Epithelial cell of esophagus (primary cell): ENCODE measurements at regions not wholly inside any gene's neighbourhood (a gene's known extent, or its start where the extent isn't known, plus 50 kb on each side); places are given as distances from the start of the nearest gene placed in this dataset.

ENCODE experiments used
- DNase-seq: peaks from one replicate; pipeline ENCODE4 v3.0.0; 2010; ENCODE audit warnings: low read depth
- H3K4me3 ChIP-seq: 2 replicates; pipeline ENCODE4 v1.5.1; 2011; ENCODE audit warnings: mild to moderate bottlenecking, low read length, control low read depth
- TF ChIP-seq, protein P1 (sequence below): IDR thresholded peaks from 2 replicates; pipeline ENCODE4 v1.5.1; 2011; ENCODE audit warnings: low read depth, mild to moderate bottlenecking, low read length, control low read depth, inconsistent platforms; ENCODE audit not compliant: insufficient read depth; ENCODE audit errors: missing control alignments

DNA sequence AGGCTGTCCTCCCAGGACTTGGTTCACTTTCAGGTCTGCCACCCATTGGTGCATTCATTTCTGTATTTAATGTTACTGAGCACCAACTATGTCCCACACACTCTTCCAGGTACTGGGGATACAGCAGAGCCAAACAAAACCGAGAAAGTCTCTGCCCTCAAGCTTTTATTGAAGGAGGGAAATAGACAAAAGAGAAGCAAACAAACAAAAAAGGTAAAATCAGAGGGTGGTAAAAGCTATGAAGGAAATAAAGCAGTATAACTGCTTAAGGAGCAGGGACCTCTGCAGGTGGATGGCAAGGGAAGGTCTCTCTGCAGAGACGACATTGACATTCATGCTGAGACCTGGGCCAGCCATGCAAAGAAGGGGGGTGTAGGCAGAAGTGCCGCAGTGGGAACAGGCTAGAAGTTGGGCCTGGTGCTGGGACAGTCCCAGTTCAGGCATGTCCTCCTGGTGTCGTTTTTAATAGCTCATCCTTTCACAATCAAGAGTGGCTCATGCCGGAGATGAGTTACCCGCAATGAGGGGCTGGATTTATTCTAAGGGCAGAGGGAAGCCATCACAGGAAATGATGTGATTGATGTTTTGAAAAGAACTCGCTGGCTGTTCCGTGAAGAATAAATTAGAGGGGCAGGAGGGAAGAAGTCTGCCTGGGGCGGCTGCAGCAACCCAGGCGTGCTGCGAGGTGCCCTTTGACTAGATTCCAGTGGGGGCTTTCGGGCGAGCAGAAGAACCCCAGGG is 72.8 kb downstream of the IRF2BPL start:
- peak; percentile 84 for DNase-seq
- TF ChIP-seq, protein P1, sequence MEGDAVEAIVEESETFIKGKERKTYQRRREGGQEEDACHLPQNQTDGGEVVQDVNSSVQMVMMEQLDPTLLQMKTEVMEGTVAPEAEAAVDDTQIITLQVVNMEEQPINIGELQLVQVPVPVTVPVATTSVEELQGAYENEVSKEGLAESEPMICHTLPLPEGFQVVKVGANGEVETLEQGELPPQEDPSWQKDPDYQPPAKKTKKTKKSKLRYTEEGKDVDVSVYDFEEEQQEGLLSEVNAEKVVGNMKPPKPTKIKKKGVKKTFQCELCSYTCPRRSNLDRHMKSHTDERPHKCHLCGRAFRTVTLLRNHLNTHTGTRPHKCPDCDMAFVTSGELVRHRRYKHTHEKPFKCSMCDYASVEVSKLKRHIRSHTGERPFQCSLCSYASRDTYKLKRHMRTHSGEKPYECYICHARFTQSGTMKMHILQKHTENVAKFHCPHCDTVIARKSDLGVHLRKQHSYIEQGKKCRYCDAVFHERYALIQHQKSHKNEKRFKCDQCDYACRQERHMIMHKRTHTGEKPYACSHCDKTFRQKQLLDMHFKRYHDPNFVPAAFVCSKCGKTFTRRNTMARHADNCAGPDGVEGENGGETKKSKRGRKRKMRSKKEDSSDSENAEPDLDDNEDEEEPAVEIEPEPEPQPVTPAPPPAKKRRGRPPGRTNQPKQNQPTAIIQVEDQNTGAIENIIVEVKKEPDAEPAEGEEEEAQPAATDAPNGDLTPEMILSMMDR: no peak
- no peak overlapping the region for H3K4me3 ChIP-seq

DNA sequence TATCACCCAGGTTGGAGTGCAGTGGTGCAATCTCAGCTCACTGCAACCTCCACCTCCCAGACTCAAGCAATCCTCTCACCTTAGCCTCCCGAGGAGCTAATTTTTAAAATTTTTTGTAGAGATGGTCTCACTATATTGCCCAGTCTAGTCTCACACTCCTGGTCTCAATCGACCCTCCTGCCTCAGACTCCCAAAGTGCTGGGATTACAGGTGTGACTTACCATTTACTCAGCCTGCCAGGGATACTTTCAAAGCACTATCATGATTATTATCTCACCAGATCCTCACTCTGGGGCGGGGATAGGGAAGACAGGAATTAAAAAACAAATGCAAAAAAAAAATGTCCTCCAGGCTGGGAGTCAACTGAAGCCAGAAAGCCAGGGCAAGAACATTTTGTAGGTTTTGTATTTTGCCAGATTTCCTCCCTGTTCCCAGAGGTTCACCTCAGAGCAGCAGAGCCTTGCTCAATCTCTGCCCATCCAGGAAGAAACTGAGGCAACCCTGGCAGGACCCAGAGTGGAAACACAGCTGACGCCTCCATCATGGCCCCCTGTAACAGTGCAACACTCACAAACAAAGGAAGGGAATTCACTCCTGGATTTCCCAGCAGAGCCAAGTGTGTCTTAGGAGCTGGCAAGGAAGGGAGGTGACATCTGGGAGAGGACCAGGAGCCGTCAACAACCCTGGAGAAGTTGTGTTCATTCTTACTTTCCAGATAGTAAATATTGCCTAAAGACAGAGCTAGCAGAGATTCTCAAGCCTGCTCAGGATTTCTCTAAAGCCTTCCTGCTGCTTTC is 73.9 kb downstream of the IRF2BPL start:
- no peak for DNase-seq
- no peak overlapping the region for H3K4me3 ChIP-seq
- TF ChIP-seq, protein P1: no peak

DNA sequence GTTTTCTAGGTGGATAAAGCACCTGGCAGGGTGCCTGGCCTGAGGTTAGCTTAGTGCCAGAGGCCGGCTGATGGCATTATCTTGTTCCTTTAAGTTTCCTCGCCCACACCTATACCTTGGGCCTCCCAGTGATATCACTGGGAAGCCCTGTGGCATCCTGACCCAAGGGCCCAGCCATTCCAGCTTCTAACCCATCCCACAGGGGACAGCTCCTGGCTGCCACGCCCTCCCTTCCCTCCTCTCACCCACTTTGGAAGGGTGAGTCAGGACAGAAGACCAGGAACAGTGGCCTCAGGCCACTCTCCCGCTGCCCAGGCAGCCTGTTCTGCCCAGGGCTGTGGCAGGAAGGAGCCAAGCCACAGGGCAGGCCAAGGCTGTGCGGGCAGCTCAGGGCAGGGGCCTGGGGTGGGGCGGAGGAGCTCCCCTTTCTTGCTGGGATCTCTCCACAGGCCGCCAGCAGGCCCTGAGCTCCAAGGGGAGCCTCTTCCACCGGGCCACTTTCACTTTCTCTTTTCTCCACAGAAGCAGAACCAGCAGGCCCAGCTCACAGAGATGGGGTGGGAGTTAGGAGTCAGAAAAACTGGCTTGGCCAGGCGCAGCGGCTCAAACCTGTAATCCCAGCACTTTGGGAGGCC is 75.1 kb downstream of the IRF2BPL start:
- peak; percentile 73 for DNase-seq
- H3K4me3 ChIP-seq: no peak overlapping the region
- TF ChIP-seq, protein P1: no peak

DNA sequence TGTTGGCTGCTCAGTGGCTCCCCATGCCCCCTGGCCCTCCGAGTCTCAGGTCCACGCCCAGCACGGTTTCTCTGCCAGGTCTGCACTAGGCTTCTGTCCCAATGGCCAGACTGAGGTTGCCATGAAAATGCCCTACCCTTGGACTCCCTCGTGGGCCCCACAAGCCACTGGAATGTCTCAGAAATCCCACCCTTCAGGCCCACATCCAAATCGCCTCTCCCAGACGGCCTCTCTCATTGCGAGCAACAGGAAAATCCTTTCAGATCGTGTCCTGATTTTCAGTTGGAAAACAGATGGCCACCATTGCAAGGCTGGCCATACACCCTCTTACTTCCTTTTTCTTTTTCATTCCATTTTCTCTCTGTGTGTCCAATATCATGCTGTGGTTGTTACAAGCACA is 77.3 kb downstream of the IRF2BPL start:
- no peak for DNase-seq
- no peak overlapping the region for H3K4me3 ChIP-seq
- TF ChIP-seq, protein P1: no peak

DNA sequence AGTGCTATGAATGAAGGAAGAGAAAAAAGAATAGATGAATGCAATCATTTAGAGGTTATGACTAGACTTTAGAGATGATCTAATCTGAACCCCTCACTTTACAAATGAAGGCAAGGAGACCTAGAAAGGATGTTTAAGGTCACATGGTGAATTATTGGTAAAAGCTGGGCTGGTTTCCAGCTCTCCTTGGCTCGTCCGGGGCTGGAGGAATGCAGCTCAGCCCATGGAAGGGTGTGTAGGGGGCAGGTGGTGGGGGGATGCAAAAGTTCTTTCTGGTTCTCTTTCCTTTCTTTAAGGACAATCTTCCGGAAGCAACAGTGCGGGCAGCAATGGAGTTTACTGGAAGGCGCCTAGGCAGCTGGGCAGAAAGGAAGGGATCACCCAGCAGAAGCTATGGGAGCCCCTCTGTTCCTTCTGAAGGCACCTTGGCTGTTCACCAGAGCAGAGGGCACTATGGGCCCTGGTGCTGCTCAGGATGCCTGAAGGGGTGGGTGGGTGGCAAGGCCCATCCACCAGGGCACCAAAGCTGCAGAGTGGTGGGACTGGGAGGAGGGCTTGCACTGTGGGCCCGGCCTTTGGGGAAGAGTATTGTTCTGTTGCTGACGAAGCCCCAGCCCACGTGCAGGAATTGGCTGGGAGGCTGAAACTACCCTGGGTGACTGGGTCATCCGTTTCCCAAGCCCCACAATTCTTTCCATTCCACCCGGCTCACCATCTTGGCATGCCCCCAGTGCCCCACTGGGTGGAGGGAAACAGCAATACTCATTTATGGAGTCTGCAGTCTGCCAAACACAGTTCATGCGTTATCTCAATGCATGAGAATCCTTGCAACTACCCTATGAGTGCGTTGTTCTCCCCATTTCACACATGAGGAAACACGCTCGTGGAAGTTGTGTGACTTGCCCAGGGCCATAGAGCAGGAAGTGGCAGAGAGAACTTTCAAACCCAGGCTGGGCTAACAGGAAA is 78.2 kb downstream of the IRF2BPL start:
- TF ChIP-seq, protein P1: no peak
- H3K4me3 ChIP-seq: no peak overlapping the region
- DNase-seq: no peak

DNA sequence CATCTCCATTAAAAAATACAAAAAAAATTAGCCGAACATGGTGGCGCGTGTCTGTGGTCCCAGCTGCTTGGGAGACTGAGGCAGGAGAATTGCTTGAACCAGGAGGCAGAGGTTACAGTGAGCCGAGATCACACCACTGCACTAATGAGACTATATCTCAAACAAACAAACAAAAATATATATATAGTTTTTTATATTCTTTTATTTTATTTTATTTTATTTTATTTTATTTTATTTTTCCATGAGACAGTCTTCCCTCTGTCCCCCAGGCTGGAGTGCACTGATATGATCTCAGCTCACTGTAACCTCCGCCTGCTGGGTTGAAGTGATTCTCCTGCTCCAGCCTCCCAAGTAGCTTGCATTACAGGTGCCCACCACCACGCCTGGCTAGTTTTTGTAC is 79.5 kb downstream of the IRF2BPL start:
- no peak for DNase-seq
- no peak overlapping the region for H3K4me3 ChIP-seq
- TF ChIP-seq, protein P1: no peak
